Pulmonary artery endothelial cell (primary cell): ENCODE measurements at regions not wholly inside any gene's neighbourhood (a gene's known extent, or its start where the extent isn't known, plus 50 kb on each side); places are given as distances from the start of the nearest gene placed in this dataset.
"Not testable (repeated sequence)": the region's sequence is repeated elsewhere in the genome, so short reads cannot be mapped to it uniquely, and the experiment has no call there.

Source experiments
- DNase-seq: peaks from one replicate; pipeline ENCODE4 v3.0.0-alpha.2; 2011; ENCODE audit warnings: low read depth, low spot score

GRCh38 chr5:67989456-67989855, 226.1 kb upstream of the PIK3R1 start:
- DNase-seq = no peak

GRCh38 chr5:67986761-67987160, 228.8 kb upstream of the PIK3R1 start:
- no peak for DNase-seq

- DNase-seq = no peak
Observed at GRCh38 chr5:67985686-67986387, 229.7 kb upstream of the PIK3R1 start.

GRCh38 chr5:67984546-67984945, 231.0 kb upstream of the PIK3R1 start:
- DNase-seq = no peak

- no peak for DNase-seq
Observed at GRCh38 chr5:67983251-67984110, 232.1 kb upstream of the PIK3R1 start.

- not testable (repeated sequence) for DNase-seq
Observed at GRCh38 chr5:67982160-67982559, 233.4 kb upstream of the PIK3R1 start.

GRCh38 chr5:67978171-67978570, 237.4 kb upstream of the PIK3R1 start:
- no peak for DNase-seq

- DNase-seq = no peak
Observed at GRCh38 chr5:67976891-67977601, 238.5 kb upstream of the PIK3R1 start.

- DNase-seq = no peak
Observed at GRCh38 chr5:67976181-67976580, 239.4 kb upstream of the PIK3R1 start.

- no peak for DNase-seq
Observed at GRCh38 chr5:67974471-67974870, 241.1 kb upstream of the PIK3R1 start.

- DNase-seq = no peak
Observed at GRCh38 chr5:67974054-67974453, 241.5 kb upstream of the PIK3R1 start.

- DNase-seq = peak; percentile 17
Observed at GRCh38 chr5:67971971-67972821, 243.4 kb upstream of the PIK3R1 start.

- no peak for DNase-seq
Observed at GRCh38 chr5:67971223-67971830, 244.2 kb upstream of the PIK3R1 start.

GRCh38 chr5:67969631-67970030, 245.9 kb upstream of the PIK3R1 start:
- no peak for DNase-seq

- DNase-seq = no peak
Observed at GRCh38 chr5:67969176-67969575, 246.4 kb upstream of the PIK3R1 start.

- no peak for DNase-seq
Observed at GRCh38 chr5:67966712-67967111, 248.8 kb upstream of the PIK3R1 start.

GRCh38 chr5:67964619-67965018, 250.9 kb upstream of the PIK3R1 start:
- no peak for DNase-seq

GRCh38 chr5:67963789-67964519, 251.6 kb upstream of the PIK3R1 start:
- DNase-seq = no peak

- no peak for DNase-seq
Observed at GRCh38 chr5:67960939-67961338, 254.6 kb upstream of the PIK3R1 start.

GRCh38 chr5:67957374-67957773, 258.2 kb upstream of the PIK3R1 start:
- DNase-seq = no peak
